Activated T-cell treated with anti-CD3 and anti-CD28 coated beads for 4 hours (primary cell): ENCODE measurements at regions not wholly inside any gene's neighbourhood (a gene's known extent, or its start where the extent isn't known, plus 50 kb on each side); places are given as distances from the start of the nearest gene placed in this dataset.
"Not testable (repeated sequence)": the region's sequence is repeated elsewhere in the genome, so short reads cannot be mapped to it uniquely, and the experiment has no call there.

Source experiments
- DNase-seq: peaks from one replicate; pipeline ENCODE4 v3.0.0-alpha.2; 2020

- no peak for DNase-seq
Observed at GRCh38 chrX:4668802-4669536, 955.5 kb upstream of the PRKX start.

- DNase-seq: no peak
Observed at GRCh38 chrX:4663085-4663484, 949.6 kb upstream of the PRKX start.

- no peak for DNase-seq
Observed at GRCh38 chrX:4661771-4662170, 948.3 kb upstream of the PRKX start.

GRCh38 chrX:4656419-4656818 is 943.0 kb upstream of the PRKX start:
- DNase-seq: no peak

- no peak for DNase-seq
Observed at GRCh38 chrX:4655743-4656142, 942.3 kb upstream of the PRKX start.

GRCh38 chrX:4642114-4642513 is 928.7 kb upstream of the PRKX start:
- DNase-seq: no peak

- DNase-seq: no peak
Observed at GRCh38 chrX:4638036-4638435, 924.6 kb upstream of the PRKX start.

- DNase-seq: no peak
Observed at GRCh38 chrX:4627414-4627813, 914.0 kb upstream of the PRKX start.

- no peak for DNase-seq
Observed at GRCh38 chrX:4622486-4623167, 909.2 kb upstream of the PRKX start.

GRCh38 chrX:4613651-4614050 is 900.2 kb upstream of the PRKX start:
- not testable (repeated sequence) for DNase-seq

- no peak for DNase-seq
Observed at GRCh38 chrX:4588893-4589292, 875.4 kb upstream of the PRKX start.

- no peak for DNase-seq
Observed at GRCh38 chrX:4588466-4588865, 875.0 kb upstream of the PRKX start.

GRCh38 chrX:4588056-4588455 is 874.6 kb upstream of the PRKX start:
- DNase-seq: no peak

GRCh38 chrX:4579999-4580398 is 866.5 kb upstream of the PRKX start:
- no peak for DNase-seq

GRCh38 chrX:4579480-4579879 is 866.0 kb upstream of the PRKX start:
- DNase-seq: no peak

- DNase-seq: no peak
Observed at GRCh38 chrX:4572691-4573090, 859.2 kb upstream of the PRKX start.

GRCh38 chrX:4570151-4570550 is 856.7 kb upstream of the PRKX start:
- DNase-seq: no peak

GRCh38 chrX:4560192-4560591 is 846.7 kb upstream of the PRKX start:
- no peak for DNase-seq

GRCh38 chrX:4550018-4550417 is 836.6 kb upstream of the PRKX start:
- DNase-seq: no peak

- DNase-seq: peak; percentile 1
Observed at GRCh38 chrX:4547213-4547836, 833.9 kb upstream of the PRKX start.

GRCh38 chrX:4546178-4546577 is 832.7 kb upstream of the PRKX start:
- not testable (repeated sequence) for DNase-seq

GRCh38 chrX:4528247-4528646 is 814.8 kb upstream of the PRKX start:
- no peak for DNase-seq

- no peak for DNase-seq
Observed at GRCh38 chrX:4485912-4486311, 772.5 kb upstream of the PRKX start.

GRCh38 chrX:4484266-4484665 is 770.8 kb upstream of the PRKX start:
- DNase-seq: no peak
